SK-N-DZ (cell line): ENCODE measurements at regions not wholly inside any gene's neighbourhood (a gene's known extent, or its start where the extent isn't known, plus 50 kb on each side); places are given as distances from the start of the nearest gene placed in this dataset.
"Not testable (repeated sequence)": the region's sequence is repeated elsewhere in the genome, so short reads cannot be mapped to it uniquely, and the experiment has no call there.

Experiments
- DNase-seq: peaks from one replicate; pipeline ENCODE4 v3.0.0-alpha.2; 2015; ENCODE audit warnings: low spot score

DNA sequence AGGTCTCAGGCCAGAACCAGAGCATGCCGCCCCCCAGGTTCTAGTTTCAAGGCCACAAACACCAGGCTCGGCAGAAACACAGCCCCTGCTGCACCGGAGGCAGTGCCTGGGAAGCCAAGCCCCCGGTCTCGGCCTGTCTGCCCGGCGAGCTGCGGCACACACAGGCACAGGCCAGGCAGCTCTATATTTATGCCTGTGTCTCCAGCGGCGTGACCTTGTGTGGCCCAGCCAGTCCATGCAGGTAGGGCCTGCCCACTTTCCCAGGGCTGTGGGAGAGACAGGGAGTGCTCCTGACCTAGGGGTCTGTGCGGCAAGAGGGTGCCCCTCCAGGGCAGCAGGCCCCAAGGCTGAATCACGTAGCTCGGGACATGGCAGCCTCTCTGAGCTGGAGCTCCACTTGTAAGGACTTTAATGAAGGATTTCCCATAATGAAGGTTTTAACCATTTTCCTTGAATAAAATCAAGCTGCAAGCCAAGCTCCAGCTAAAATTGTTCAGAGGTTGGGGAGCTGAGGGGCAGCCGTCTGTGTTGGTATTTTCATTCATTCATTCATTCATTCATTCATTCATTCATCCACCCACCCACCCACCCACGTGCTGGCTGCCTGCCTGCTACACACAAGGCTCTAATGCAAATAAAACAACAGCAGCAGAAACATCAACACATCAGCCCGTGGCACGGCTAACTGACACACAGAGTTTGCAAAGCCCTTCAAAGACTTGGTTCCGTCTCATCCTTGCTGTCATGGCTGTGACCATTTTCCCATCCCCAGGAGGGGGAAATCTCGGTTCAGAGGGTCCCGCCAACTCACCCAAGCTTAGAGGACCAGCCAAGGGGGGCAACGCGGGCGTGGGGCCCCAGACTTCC lies 92.0 kb downstream of the RFLNA start:
- no peak for DNase-seq

DNA sequence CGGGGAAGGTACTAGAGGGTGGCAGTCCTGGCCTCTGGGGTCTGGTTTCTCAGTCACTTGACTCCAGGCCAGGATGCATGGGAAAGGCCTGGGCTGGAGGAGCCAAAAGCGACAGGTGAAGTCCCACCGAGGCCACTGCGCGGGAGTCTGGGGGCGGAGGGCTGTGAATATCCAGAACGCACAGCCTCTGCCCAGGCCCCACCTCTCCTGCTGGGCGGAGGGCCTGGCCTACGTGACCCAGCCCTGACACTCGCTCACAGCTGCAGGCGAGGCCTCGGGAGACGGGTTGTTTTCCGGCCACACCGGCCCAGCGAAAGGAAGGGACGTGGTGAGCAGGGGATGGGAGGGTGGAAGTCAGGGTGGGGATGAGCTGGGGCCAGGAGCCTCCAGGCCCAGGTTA lies 91.2 kb downstream of the RFLNA start:
- DNase-seq: peak; percentile 40

DNA sequence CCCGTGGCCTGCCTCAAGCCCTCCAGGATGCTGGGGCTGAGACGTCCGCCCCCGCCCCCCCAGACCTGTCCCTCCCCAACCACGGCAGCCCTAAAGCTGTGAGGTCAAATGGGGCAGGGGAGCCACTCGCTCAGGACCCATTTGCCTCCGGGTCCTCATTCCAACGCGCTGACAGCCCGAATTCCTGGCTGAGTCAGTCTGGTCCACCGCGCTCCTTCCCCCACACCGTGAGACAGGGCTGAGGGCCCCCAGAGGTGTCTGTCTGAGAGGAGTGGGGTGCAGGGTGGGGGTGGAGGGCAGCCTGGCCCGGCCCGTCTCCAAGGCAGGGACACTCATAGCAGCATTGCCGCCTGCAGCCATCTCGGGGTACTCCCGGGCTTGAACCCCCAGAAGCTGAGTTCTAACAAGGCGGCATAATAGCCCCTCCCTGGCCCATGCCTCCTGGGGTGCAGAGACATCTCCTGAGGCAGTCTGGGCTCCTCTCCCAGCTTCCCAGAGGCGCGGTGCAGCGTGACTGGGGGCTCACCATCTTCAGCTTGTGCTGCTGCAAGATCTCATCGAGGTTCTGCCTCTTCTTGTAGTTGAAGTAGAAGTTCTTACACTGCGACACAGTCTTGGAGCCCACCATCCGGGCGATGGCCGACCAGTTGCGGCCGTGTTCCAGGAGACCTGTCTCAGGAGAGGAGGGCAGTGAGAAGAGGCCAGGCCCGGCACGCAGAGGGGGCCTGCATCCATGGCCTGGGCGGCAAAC lies 90.5 kb downstream of the RFLNA start:
- DNase-seq: no peak

DNA sequence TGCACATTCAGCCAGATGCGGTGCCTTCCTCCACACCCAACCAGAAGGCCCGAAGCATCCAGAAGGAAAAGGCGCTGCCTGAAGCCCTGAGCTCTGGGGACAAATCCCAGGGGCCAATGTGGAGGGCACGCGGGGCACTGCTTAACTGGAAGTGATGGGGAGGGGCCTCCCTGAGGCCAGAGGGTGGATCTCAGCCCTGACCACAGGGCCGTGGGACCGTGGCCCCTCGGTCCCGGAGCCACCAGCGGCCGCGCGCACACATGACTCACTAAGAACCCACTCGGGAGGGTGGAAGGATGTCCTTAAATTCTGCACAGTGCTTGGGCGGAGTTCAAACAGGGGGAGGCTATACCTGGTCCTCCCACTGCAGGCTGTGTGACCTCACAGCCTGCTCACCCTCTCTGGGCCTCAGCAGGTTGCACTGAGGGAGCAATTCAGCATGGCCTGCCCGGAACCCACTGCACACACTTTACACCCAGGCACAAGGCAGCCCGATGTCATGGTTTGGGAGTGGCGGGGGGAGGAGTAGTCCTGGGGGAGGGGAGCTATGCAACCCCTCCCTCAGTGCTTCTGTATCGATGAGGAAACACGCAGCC lies 89.5 kb downstream of the RFLNA start:
- no peak for DNase-seq

DNA sequence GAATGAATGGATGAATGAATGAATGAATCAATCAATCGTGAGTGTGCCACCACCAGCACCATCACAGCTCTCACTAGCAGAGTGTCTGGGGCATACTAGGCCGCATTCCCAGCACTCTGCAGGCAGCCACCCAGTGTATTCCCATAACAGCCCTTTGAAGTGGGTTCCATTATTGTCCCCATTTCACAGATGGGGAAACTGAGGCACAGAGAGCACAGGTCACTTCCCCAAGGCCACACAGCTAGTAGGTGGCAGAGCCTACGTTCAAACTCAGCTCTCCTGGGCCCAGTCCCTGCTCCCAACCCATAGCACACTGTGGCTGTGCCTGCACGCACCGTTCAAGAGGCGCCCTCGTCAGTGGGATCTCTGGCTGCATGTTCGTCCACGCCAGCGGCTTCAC lies 88.1 kb downstream of the RFLNA start:
- no peak for DNase-seq

DNA sequence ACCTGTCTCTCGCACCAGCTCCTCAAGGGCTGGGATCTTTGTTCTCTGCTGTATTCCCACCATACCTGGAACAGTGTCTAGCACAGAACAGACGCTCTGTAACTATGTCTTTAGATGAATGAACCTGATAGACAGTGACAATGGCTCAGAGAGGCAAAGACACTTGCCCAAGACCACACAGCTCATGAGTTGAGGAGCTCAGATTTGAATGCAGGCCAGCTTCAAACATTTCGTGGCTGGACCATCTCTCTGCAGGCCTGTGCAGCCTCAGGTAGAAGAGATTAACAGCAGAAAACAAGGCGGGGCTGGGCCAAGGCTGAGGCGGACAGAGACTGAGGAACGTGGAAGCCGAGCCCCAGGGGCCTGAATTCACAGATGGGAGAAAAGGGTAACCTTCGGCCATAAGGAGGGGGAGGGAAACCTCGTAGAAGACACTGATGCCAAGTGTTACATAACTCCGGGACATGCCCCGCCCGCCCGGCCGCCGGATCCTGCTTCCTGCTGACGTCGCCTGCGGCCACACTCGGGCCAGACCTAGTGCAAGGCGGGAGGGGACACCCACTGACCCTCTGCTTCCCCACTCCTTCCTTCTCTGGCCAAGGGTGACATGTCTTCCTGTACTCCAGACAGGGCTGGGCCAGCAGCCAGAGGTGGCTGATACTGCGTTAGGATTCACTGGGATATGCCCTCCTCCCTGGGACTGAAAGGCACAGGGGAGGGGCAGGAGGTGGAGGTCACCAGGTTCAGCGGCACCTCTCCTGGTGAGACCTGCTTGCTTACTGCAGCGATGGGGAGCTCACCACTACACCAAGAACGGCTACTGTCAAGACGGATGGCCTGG lies 86.8 kb downstream of the RFLNA start:
- DNase-seq: no peak

DNA sequence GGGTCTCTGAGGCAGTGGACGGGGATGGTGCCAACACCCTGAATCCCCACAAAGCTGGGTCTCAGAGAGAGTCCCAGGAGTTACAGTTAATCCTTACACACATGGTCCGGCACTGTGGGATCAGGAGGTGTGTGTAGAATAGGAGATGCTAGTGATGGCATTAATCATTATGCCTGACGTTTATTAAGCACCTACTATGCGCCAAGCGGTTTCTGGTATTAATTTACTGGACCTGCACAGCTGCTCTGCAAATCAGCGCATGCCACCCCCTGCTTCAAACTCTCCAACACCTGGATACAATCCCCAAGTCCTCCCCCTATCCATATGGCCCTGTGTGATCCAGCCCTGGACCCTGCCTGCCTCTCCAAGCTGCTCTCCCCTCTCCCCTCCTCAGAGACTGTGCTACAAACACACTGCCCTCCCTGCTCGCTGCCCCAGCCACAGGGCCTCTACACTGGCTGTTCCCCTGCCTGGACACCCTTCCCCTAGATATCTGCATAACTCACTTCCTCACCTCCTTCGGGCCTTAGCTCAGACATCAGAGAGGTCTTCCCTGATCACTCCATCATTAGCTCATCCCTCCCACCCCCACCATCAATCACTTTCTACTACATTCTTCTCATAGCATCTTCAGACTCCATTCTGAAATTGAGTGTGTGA lies 86.0 kb downstream of the RFLNA start:
- DNase-seq: no peak

DNA sequence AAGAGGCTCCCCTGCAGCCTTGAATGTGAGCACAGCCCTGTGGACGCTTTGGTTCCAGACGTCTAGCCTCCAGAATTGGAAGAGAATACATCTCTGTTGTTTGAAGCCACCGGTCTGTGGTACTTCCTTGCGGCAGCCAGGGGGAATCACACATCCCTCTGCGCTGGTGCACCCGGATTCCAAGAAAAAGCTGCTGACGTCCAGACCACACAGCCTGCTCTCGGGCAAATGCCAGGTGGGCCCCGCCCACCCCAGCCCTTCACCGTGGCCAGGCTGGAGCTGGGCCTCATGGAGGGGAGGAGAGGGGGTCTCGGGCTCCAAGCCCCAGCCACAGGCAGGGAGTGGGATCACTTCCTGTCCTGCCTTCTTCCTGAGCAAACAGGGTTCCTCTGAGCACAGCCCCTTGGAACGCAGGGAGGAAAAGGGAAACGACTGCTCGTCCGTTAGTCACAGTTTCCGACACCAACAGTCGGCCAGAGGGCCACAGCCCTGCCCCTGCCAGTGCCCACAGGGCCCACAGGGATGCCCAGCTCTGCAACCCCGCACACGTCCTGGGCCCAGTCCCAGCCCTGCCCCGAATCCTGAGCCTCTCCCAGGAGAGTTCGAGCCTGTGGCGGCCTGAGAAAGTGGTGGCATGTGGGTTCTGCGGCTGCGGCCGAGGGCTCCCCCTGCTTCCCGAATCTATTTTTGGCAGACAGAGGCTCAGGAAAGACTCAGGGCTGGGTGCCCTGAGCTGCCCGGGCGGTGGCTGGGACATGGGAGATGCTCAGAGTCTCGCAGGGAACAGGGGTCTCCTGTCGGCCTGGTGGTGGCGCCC lies 85.3 kb downstream of the RFLNA start:
- DNase-seq: no peak

DNA sequence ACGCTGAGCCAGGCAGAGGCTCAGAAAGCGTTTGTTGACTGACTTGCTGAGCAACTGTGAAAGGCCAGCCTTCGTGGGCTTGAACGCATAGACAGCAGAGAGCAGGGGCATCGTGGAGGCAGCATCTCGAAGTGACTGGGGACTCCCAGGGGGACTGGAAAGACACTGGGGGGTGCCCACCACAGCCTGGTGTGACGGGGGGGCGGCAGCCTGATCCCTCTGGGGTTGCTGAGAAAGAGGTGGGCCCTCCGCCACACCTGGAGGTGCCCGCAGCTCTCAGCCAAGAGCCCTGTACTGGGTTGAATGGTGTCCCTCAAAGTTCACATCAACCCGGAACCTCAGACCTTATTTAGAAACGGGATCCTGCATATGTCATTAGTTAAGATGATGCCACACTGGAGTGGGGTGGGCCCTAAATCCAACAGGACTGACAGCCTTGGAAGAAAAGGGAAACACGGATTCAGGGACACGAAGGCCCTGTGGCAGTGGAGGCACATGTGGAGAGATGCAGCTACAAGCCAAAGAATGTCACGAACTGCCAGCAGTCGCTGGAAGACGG lies 84.6 kb downstream of the RFLNA start:
- no peak for DNase-seq

DNA sequence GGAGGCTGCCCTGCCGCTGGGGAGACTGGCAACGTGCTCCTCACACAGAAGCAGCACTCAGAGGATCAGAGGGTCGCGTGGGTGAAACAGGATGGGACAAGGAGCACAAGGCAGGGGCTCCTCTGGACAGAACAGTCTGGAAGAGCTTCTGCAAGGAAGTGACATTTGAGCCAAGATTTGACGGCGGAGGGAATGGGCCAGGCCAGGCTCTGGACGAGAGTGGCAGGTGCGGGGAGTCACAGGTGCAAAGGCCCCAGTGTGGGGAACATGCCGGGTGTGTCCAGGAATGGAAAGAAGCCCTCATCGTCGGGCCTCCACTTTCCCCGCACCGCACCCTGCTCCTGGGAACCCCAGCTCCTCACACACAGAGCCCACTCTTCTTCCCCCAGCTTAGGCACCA lies 84.0 kb downstream of the RFLNA start:
- DNase-seq: no peak

DNA sequence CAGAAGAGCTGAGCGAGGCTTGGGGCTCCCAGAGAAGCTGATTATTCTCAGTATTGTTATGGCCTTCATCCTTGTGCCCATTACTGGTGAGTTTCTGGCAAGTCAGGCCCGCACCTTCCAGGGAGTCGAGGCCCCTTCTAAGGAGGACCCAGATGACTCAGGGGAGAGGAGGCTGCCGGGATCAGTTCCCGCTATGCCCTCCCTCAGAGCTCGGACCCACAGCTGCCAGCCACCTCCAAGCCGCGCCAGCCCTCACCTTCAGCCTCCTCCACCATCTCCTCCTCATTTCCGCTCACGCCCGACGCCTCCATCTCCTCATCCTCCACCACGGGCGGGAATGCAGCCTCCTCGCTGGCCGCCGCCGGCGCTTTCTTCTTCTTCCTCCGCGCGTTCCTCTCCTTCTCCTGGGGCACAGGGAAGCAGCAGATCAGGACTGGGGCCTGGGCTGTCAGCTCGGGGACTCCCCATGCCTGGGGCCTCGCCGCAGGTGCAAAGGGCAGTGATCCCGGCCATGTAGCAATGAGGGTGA lies 83.2 kb downstream of the RFLNA start:
- DNase-seq: no peak

DNA sequence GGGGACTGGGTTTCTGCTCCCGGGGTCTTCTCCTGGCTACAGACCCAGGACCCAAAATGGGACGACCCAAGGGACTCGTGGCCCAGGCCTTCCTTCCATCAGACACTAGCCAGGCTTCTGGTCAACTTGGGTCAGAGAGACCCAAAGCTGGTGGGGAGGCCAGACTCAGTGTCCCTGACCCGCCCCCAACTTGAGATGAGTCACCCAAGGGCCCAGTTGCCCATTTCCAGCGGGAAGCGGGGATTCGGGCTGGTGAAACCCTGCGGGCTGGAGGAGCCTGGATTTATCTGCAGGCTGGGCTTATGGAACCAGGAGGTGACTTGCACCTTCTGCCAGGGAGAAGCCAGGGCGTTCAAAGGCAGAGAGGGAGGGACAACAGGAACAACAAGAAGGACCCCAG lies 81.5 kb downstream of the RFLNA start:
- DNase-seq: no peak

DNA sequence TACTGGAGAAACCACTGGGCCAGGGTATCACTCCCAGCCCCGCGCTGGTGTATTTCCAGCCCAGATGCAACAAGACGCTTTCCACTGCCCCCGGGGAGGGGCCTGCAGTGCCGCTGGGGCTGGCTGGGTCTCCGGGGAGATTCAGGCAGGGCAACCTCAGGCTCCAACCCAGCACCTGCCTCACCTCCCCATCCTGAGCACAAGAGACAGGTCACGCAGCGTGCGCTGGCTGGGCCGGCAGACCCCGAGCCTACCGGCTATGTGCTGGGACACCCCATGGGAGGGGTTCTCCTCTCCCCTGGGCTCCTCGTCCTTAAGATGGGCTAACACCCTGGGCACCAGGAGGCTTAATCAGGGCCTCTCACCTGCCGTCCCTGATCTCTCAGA lies 80.9 kb downstream of the RFLNA start:
- DNase-seq: no peak

DNA sequence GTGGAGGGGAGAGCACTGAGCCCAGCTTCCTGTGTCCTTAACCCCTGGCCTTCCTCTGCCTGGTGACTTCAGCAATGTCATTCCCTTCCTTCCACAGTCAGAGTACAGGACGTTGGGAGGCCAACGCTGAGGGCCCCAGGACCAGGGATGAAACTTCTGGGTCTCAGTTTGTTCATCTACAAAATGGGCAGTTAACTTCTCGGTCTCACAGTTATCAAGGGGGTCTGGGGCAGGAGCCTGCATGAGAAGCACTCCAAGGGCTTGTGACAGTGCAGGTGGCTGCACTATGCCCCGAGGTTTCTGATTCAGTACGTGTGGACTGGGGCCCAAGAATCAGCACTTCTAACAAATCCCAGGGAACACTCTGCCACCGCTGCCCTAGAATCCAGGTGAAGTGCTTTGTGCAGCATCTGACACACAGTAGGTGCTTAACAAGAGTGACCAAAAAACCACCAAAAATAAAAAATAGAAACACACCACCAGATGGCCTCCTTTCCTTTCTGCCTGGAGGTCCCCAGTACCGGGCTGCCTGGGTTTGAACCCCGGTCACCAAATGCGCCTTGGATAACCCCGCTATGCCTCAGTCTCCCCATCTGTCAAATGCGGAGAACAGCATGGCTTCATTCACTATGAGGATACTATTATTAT lies 80.4 kb downstream of the RFLNA start:
- no peak for DNase-seq

DNA sequence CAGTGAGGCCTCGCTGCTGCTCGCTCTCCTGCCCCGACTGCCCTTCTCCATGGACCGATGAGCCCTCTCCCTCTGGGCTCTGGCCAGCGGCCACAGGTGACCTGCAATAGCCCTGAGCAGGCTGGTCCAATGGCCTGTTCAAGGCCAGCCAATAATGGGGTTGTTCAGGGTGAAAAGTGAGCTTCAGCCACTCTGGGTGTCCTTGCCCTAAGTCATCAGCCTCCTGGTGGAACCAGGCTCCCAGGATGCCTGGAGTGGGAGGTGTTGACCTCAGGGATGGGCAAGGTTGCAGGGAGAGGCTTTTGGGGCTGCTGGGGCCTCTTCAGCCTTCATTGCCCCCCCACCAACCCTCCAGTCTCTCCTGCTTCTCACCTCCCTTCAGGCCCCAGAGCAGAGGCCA lies 79.7 kb downstream of the RFLNA start:
- no peak for DNase-seq

DNA sequence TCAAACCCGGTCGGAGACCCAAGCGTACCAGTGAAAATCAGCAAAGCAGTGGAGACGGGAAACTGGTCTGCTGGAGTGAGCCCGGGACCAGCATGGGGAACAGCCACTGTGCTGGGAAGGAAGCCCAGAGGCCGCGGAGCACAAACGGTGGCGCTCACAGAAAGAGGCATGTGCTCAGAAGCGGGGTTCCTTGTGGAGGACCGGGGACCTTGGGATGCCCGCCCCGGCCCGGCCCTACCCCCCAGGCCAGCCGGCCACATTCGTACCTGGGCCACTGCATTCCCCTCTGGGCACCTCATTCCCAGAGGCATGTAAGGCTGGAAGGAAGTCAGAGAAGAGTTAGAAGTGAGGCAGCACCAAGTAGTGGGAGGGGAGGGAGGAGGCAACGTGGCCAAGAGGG lies 79.3 kb downstream of the RFLNA start:
- no peak for DNase-seq

DNA sequence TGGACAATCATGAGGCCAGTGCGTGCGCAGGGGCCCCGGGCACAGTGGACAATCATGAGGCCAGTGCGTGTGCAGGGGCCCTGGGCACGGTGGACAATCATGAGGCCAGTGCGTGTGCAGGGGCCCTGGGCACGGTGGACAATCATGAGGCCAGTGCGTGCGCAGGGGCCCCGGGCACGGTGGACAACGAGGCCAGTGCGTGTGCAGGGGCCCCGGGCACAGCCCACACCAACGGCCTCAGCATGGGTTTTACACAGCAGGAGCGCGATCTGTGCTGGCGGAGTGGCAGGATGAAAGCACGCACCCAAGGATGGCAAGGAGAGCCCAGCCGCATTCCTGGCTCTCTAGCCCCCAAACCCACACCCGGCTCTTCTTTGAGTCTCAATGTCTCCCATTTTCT lies 78.8 kb downstream of the RFLNA start:
- not testable (repeated sequence) for DNase-seq

DNA sequence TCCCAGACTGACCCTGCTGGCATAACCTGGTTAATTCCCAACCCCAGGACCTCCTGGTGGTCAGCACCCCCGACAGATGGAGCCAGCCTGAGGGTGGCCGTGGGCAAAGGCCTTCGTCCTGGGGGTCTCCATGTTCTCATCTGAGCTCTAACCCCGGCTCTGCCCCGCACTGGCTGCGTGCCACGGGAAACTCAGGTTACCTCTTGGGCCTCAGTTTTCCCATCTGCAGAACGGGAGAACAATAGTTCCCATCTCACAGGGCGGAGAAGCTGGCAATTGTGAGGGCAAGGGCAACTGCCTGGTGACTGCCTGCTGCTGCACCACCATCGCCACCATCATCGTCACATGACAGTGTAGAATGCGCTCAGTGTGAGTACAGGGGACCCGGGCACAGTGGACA lies 77.9 kb downstream of the RFLNA start:
- no peak for DNase-seq

DNA sequence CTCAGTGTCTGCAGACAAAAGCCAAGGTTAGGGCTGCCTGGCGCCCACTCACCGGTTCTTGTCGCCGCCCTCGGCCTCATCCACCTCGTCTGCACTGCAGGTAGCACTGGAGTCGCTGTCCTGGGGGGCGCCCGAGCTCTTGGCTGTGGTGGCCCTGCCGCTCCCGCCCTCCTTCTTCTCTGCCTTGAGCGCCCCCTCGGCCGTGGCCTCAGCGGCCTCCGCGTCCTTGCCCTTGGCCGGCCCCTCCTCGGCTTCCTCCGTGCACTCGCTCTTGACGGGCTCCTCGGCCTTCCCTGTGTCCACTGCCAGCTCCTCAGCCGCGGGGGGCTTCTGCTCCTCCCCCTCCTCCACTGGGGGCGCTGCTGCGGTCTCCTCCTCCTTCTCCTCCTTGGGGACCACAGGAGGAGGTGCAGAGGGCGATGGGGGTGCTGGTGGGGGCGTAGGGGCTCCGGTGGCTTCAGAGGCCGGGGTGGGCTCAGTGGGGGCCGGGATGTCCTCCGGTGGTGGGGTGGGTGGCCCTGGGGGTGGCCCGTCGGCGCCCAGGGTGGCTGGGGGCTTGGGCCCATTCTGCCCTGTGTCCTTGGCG lies 77.2 kb downstream of the RFLNA start:
- no peak for DNase-seq
